Neural progenitor cell (in vitro differentiated cells): ENCODE measurements at regions not wholly inside any gene's neighbourhood (a gene's known extent, or its start where the extent isn't known, plus 50 kb on each side); places are given as distances from the start of the nearest gene placed in this dataset.
"Not testable (repeated sequence)": the region's sequence is repeated elsewhere in the genome, so short reads cannot be mapped to it uniquely, and the experiment has no call there.

ENCODE experiments used
- DNase-seq: peaks from one replicate; pipeline ENCODE4 v3.0.0-alpha.2; 2016; ENCODE audit warnings: low spot score
- H2AFZ ChIP-seq: fragments of 200-600 bp; sonication (generic); replicated peaks from 2 replicates; pipeline ENCODE4 v1.6.1; 2016; ENCODE audit warnings: antibody characterized with exemption
- H3F3A ChIP-seq: fragments of 200-600 bp; sonication (generic); 2 replicates; pipeline ENCODE4 v1.6.1; 2016; ENCODE audit warnings: antibody characterized with exemption, low read depth
- H3K27ac ChIP-seq: fragments of 200-600 bp; sonication (generic); 2 replicates; pipeline ENCODE4 v1.5.1; 2016; ENCODE audit warnings: mild to moderate bottlenecking
- H3K27me3 ChIP-seq: fragments of 200-600 bp; sonication (generic); 2 replicates; pipeline ENCODE4 v1.6.1; 2016; ENCODE audit warnings: mild to moderate bottlenecking, moderate library complexity
- H3K36me3 ChIP-seq: fragments of 200-600 bp; sonication (generic); 2 replicates; pipeline ENCODE4 v1.5.1; 2016
- H3K4me1 ChIP-seq: fragments of 200-600 bp; sonication (generic); 2 replicates; pipeline ENCODE4 v1.6.1; 2016; ENCODE audit warnings: mixed run types
- H3K4me2 ChIP-seq: fragments of 200-600 bp; sonication (generic); 2 replicates; pipeline ENCODE4 v1.6.1; 2016
- H3K4me3 ChIP-seq: fragments of 200-600 bp; sonication (generic); 2 replicates; pipeline ENCODE4 v1.5.1; 2016
- H3K79me2 ChIP-seq: fragments of 200-600 bp; sonication (generic); 2 replicates; pipeline ENCODE4 v1.6.1; 2016; ENCODE audit warnings: low read depth
- H3K9ac ChIP-seq: fragments of 200-600 bp; sonication (generic); 2 replicates; pipeline ENCODE4 v1.6.1; 2016
- H3K9me3 ChIP-seq: fragments of 200-600 bp; sonication (generic); 2 replicates; pipeline ENCODE4 v1.5.1; 2016; ENCODE audit warnings: low read depth
- H4K20me1 ChIP-seq: fragments of 200-600 bp; sonication (generic); 2 replicates; pipeline ENCODE4 v1.6.1; 2016; ENCODE audit warnings: low read depth
- H3K27ac Mint-ChIP-seq: 3 replicates; pipeline ENCODE4 v1.8.0; 2021; ENCODE audit warnings: mixed read lengths
- H3K27me3 Mint-ChIP-seq: 2 replicates; pipeline ENCODE4 v1.8.0; 2022; ENCODE audit warnings: low read depth, mild to moderate bottlenecking, inconsistent platforms, moderate library complexity, mixed read lengths; ENCODE audit not compliant: insufficient read depth
- H3K36me3 Mint-ChIP-seq: 3 replicates; pipeline ENCODE4 v1.8.0; 2021; ENCODE audit warnings: mixed read lengths
- H3K4me1 Mint-ChIP-seq: 3 replicates; pipeline ENCODE4 v1.8.0; 2021; ENCODE audit warnings: mixed read lengths
- H3K4me3 Mint-ChIP-seq: 3 replicates; pipeline ENCODE4 v1.8.0; 2021; ENCODE audit warnings: mild to moderate bottlenecking, moderate library complexity, mixed read lengths
- H3K9me3 Mint-ChIP-seq: 3 replicates; pipeline ENCODE4 v1.8.0; 2020; ENCODE audit warnings: mixed read lengths

DNA sequence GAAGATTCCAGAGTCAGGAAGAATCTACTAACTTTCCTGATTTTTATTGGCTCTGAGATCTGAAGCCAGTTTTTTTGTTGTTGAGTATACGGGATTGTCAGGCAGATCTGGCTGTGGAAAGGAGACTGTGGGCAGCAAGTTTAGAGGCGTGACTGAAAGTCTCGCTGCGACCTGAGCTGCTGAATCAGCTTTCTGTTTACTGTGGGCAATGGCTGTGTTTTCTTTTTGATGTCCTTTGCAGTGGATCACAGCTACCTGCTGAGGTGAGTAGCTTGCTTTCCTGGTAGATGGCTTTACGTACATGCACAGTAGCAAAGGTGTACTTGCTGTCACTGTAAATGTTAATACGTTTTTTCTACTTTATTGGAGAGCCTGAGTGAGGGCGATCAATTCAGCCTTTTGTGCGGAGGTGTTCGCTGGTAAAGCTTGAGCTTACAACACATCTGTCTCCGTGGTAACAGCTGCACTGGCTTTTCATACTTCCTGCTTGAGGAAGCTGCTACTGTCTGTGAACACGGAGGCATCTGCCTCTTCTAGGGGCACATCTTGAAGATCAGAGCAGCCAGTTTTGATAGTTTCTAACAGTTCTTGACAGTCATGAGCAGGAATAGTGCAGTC lies 97.8 kb downstream of the ALG1L2 start:
- H3K36me3 Mint-ChIP-seq, H3K9ac ChIP-seq, H3K27ac ChIP-seq, H3K9me3 Mint-ChIP-seq, H3K4me3 ChIP-seq, H4K20me1 ChIP-seq, H3K27me3 Mint-ChIP-seq, H3K4me2 ChIP-seq, H3F3A ChIP-seq, H3K36me3 ChIP-seq, H3K9me3 ChIP-seq, H3K79me2 ChIP-seq, H3K27me3 ChIP-seq, H2AFZ ChIP-seq: not testable (repeated sequence)
- DNase-seq = peak; percentile 1
- peaks cover 10% of the 10 kb centered on the region for H3K4me1 ChIP-seq
- Mint-ChIP-seq H3K27ac (peak overlapping the region; percentile 6), H3K4me3 (peak overlapping the region; percentile 65), H3K4me1 (peaks cover 40% of the 10 kb centered on the region)

DNA sequence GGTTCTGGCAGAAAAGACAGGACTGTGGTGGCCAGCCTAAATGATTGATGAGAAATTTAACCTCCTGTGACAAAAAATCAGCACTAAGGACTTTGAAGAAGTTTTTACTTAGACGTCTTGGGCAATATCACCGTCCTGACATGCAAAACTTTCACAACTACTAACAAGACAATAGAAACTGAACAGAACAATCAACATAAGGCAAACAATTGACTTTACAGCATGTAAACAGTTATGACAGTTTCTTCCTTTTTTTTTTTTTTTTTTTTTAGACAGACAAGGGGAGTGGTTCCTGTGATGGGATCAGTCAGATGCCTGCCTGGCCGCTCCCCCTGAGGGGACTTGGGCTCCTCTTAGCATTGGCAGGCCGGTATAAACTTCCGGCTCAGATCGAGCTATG lies 100.8 kb downstream of the ALG1L2 start:
- H3K4me2 ChIP-seq = not testable (repeated sequence)

DNA sequence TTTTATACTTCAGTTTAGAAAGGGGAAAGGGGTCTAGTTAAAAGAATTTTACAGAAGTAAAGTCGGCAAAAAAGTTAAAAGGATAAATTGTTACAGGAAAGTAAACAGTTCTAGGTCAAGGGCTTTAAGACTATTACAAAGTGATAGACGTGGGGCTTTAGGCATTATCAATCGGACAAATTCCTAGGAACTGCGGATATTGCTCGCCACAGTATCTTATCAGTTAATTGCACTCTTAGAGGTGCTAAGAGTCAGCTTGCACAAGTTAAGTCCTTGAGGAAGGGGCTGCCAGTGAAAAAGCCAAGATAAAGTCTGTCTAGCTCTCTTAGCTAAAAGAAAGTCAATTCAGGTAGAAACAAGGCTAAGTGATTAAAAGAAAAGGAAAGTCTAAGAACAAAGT lies 102.1 kb downstream of the ALG1L2 start:
- not testable (repeated sequence) for H3K4me3 Mint-ChIP-seq, H3K27me3 ChIP-seq, H3K4me3 ChIP-seq, H3K4me2 ChIP-seq, H3K9me3 ChIP-seq, H3K27ac Mint-ChIP-seq, H2AFZ ChIP-seq, H3K9ac ChIP-seq, DNase-seq, H3K9me3 Mint-ChIP-seq, H3K36me3 Mint-ChIP-seq, H3K27me3 Mint-ChIP-seq, H3K36me3 ChIP-seq, H3F3A ChIP-seq, H4K20me1 ChIP-seq, H3K27ac ChIP-seq, H3K79me2 ChIP-seq
- peaks cover 44% of the 10 kb centered on the region for H3K4me1 Mint-ChIP-seq
- peaks cover 10% of the 10 kb centered on the region for H3K4me1 ChIP-seq

More for the DNA sequence above, 100.8 kb downstream of the ALG1L2 start:
- H3K27me3 ChIP-seq, H3K4me3 Mint-ChIP-seq, H3K4me3 ChIP-seq, H3K79me2 ChIP-seq, DNase-seq, H3F3A ChIP-seq, H3K36me3 ChIP-seq, H3K9ac ChIP-seq, H3K9me3 ChIP-seq, H3K27ac ChIP-seq, H3K9me3 Mint-ChIP-seq, H3K36me3 Mint-ChIP-seq, H3K27me3 Mint-ChIP-seq, H3K27ac Mint-ChIP-seq, H2AFZ ChIP-seq, H4K20me1 ChIP-seq: not testable (repeated sequence)
- peaks cover 10% of the 10 kb centered on the region for H3K4me1 ChIP-seq
- H3K4me1 Mint-ChIP-seq = peaks cover 48% of the 10 kb centered on the region

DNA sequence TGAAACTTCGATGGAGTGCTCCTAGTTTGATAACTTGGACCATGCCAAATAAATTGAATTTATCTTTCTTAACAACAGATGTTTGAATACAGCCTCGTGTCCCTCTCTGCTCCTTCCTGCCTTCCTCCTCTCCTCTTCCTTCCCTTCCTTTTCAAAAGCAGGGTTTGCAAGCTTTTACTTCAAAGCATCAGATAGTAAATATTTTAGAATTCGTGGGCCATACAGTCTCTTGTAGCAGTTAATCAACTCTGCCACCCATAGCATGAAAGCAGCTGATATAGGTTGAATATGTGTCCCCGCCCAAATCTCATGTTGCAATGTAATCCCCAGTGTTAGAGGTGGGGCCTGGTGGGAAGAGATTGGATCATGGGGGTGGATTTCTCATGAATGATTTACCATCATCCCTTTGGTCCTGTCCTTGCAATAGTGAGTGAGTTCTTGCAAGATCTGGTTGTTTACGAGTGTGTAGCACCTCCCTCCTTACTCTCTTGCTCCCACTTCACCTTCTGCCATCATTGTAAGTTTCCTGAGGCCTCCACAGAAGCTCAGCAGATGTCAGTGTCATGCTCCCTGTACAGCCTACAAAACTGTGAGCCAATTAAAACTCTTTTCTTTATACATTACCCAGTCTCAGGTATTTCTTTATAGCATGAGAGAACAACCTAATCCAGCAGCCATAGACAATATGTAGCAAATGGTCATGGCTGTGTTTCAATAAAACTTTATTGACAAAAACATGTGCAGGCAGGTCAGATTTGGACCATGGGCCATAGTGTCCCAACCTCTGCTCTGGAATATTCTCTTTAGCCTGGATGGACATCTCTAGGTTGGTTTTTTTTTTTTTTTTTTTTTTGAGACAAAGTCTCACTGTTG lies 102.8 kb downstream of the ALG1L2 start:
- not testable (repeated sequence) for H3K36me3 Mint-ChIP-seq, H3K27ac Mint-ChIP-seq

DNA sequence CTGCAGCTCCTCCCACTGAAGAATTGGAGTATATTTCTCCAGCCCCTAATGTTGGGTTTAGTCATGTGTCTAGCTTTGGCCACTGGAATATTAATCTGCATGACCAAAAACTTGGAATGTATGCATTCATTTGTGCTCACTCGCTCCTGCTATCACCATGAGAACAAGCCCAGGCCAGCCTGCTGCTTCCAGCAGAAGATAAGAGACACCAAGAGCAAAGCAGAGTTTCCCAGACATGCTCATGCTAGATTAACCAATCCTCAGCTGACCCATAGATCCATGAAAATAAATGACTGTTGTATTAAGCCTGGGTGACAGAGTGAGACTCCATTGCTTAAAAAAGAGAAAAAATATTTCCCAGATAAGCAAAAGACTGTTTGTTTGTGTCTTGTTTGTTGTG lies 119.6 kb downstream of the ALG1L2 start:
- H3K79me2 ChIP-seq, H3F3A ChIP-seq, H4K20me1 ChIP-seq, H3K36me3 ChIP-seq, H3K27me3 ChIP-seq, H3K27ac ChIP-seq, H3K27me3 Mint-ChIP-seq, H3K4me1 ChIP-seq, H3K9ac ChIP-seq, DNase-seq, H3K4me2 ChIP-seq, H3K4me3 ChIP-seq, H2AFZ ChIP-seq, H3K36me3 Mint-ChIP-seq, H3K9me3 ChIP-seq: not testable (repeated sequence)
- H3K4me3 Mint-ChIP-seq = peak overlapping the region; percentile 58
- H3K9me3 Mint-ChIP-seq = peaks cover 13% of the 10 kb centered on the region
- H3K4me1 Mint-ChIP-seq = peaks cover 26% of the 10 kb centered on the region
- H3K27ac Mint-ChIP-seq = peak overlapping the region; percentile 89

More for the DNA sequence above, 102.8 kb downstream of the ALG1L2 start:
- not testable (repeated sequence) for H3K27me3 ChIP-seq, H3K79me2 ChIP-seq, H4K20me1 ChIP-seq, H3K4me3 Mint-ChIP-seq, H3K9me3 Mint-ChIP-seq, H3K27ac ChIP-seq, H3K4me2 ChIP-seq, H3K4me1 ChIP-seq, H3K4me3 ChIP-seq, H3K36me3 ChIP-seq, H3F3A ChIP-seq, H3K9me3 ChIP-seq, DNase-seq, H3K27me3 Mint-ChIP-seq, H3K9ac ChIP-seq, H2AFZ ChIP-seq
- H3K4me1 Mint-ChIP-seq = peaks cover 37% of the 10 kb centered on the region

DNA sequence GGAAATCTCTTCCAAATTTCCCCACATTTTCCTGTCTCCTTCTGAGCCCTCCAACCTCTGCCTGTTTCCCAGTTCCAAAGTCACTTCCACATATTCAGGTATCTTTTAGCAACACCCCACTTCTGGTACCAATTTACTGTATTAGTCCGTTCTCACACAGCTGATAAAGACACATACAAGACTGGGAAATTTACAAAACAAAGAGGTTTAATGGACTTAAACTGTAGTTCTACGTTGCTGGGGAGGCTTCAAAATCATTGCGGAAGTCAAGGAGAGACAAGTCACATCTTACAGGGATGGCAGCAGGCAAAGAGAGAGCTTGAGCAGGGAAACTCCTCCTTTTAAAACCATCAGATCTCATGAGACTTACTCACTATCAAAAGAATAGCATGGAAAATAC lies 122.0 kb downstream of the ALG1L2 start:
- H3K4me1 ChIP-seq, H3K36me3 ChIP-seq, H3K9me3 ChIP-seq, H3K4me3 ChIP-seq, DNase-seq, H3K79me2 ChIP-seq, H3K4me3 Mint-ChIP-seq, H4K20me1 ChIP-seq, H3F3A ChIP-seq, H2AFZ ChIP-seq, H3K4me2 ChIP-seq, H3K27ac Mint-ChIP-seq, H3K27ac ChIP-seq, H3K36me3 Mint-ChIP-seq, H3K27me3 ChIP-seq, H3K27me3 Mint-ChIP-seq, H3K9ac ChIP-seq: not testable (repeated sequence)
- peaks cover 13% of the 10 kb centered on the region for H3K9me3 Mint-ChIP-seq
- peaks cover 20% of the 10 kb centered on the region for H3K4me1 Mint-ChIP-seq
